Endothelial cell (in vitro differentiated cells): ENCODE measurements at regions not wholly inside any gene's neighbourhood (a gene's known extent, or its start where the extent isn't known, plus 50 kb on each side); places are given as distances from the start of the nearest gene placed in this dataset.

ENCODE experiments used
- DNase-seq: peaks from one replicate; pipeline ENCODE4 v3.0.0; 2021; ENCODE audit warnings: low spot score
- H3K27ac Mint-ChIP-seq: one replicate; pipeline ENCODE4 v1.8.0; 2021; ENCODE audit warnings: mixed read lengths, inconsistent platforms; ENCODE audit not compliant: unreplicated experiment
- H3K27me3 Mint-ChIP-seq: one replicate; pipeline ENCODE4 v1.8.0; 2021; ENCODE audit warnings: mild to moderate bottlenecking, moderate library complexity, mixed read lengths, inconsistent platforms; ENCODE audit not compliant: unreplicated experiment
- H3K36me3 Mint-ChIP-seq: one replicate; pipeline ENCODE4 v1.8.0; 2021; ENCODE audit warnings: mild to moderate bottlenecking, low read depth, mixed read lengths, inconsistent platforms; ENCODE audit not compliant: unreplicated experiment
- H3K4me1 Mint-ChIP-seq: one replicate; pipeline ENCODE4 v1.8.0; 2021; ENCODE audit warnings: mild to moderate bottlenecking, mixed read lengths, inconsistent platforms; ENCODE audit not compliant: unreplicated experiment
- H3K4me3 Mint-ChIP-seq: one replicate; pipeline ENCODE4 v1.8.0; 2021; ENCODE audit warnings: mild to moderate bottlenecking, mixed read lengths, inconsistent platforms; ENCODE audit not compliant: unreplicated experiment
- H3K9me3 Mint-ChIP-seq: one replicate; pipeline ENCODE4 v1.8.0; 2021; ENCODE audit warnings: mixed read lengths, inconsistent platforms; ENCODE audit not compliant: unreplicated experiment
- CTCF ChIP-seq: fragments of 200-600 bp; sonication (generic); IDR thresholded peaks from one replicate; pipeline ENCODE4 v1.5.0; 2021; ENCODE audit warnings: antibody characterized with exemption; ENCODE audit not compliant: unreplicated experiment

GRCh38 chr15:29438703-29439055, 169.1 kb upstream of the NSMCE3 start:
- no peaks in the 10 kb centered on the region for H3K9me3 Mint-ChIP-seq
- H3K27me3 Mint-ChIP-seq: peaks cover 3% of the 10 kb centered on the region
- no peak overlapping the region for H3K27ac Mint-ChIP-seq
- no peaks in the 10 kb centered on the region for H3K36me3 Mint-ChIP-seq
- peaks cover 3% of the 10 kb centered on the region for H3K4me1 Mint-ChIP-seq
- TF ChIP-seq CTCF: no peak
- H3K4me3 Mint-ChIP-seq: no peak overlapping the region
- DNase-seq: no peak

GRCh38 chr15:29437888-29438702, 168.5 kb upstream of the NSMCE3 start:
- no peak for DNase-seq
- Mint-ChIP-seq H3K36me3 (no peaks in the 10 kb centered on the region), H3K9me3 (no peaks in the 10 kb centered on the region)

GRCh38 chr15:29435811-29436210, 166.2 kb upstream of the NSMCE3 start:
- Mint-ChIP-seq H3K9me3 (no peaks in the 10 kb centered on the region), H3K27me3 (no peaks in the 10 kb centered on the region), H3K4me3 (no peak overlapping the region), H3K4me1 (peaks cover 3% of the 10 kb centered on the region), H3K36me3 (no peaks in the 10 kb centered on the region), H3K27ac (no peak overlapping the region)
- DNase-seq: no peak
- TF ChIP-seq CTCF: no peak

More at GRCh38 chr15:29437888-29438702, 168.5 kb upstream of the NSMCE3 start:
- no peak for TF ChIP-seq CTCF
- Mint-ChIP-seq H3K27me3 (peaks cover 3% of the 10 kb centered on the region), H3K27ac (no peak overlapping the region), H3K4me1 (peaks cover 3% of the 10 kb centered on the region), H3K4me3 (no peak overlapping the region)

GRCh38 chr15:29434280-29434679, 164.7 kb upstream of the NSMCE3 start:
- Mint-ChIP-seq H3K4me3 (no peak overlapping the region), H3K27ac (no peak overlapping the region), H3K9me3 (no peaks in the 10 kb centered on the region), H3K27me3 (peaks cover 5% of the 10 kb centered on the region), H3K36me3 (no peaks in the 10 kb centered on the region), H3K4me1 (peaks cover 3% of the 10 kb centered on the region)
- no peak for TF ChIP-seq CTCF
- no peak for DNase-seq

GRCh38 chr15:29433507-29434248, 164.1 kb upstream of the NSMCE3 start:
- Mint-ChIP-seq H3K9me3 (no peaks in the 10 kb centered on the region), H3K4me1 (peaks cover 3% of the 10 kb centered on the region)
- TF ChIP-seq CTCF: no peak

More at GRCh38 chr15:29433507-29434248, 164.1 kb upstream of the NSMCE3 start:
- DNase-seq: no peak
- H3K36me3 Mint-ChIP-seq: no peaks in the 10 kb centered on the region
- peaks cover 5% of the 10 kb centered on the region for H3K27me3 Mint-ChIP-seq
- no peak overlapping the region for H3K27ac Mint-ChIP-seq
- H3K4me3 Mint-ChIP-seq: no peak overlapping the region
